Esophagus muscularis mucosa (tissue), 3 donors: ENCODE measurements at regions not wholly inside any gene's neighbourhood (a gene's known extent, or its start where the extent isn't known, plus 50 kb on each side); places are given as distances from the start of the nearest gene placed in this dataset.

Source experiments
- CTCF ChIP-seq, 3 experiments: fragments of 200-600 bp in 2 of 3; fragments of 450-650 bp in 1 of 3; sonication (generic) in 2 of 3; IDR thresholded peaks; one replicate each; pipeline ENCODE4 v1.5.1; 2017 to 2019; ENCODE audit warnings: antibody characterized with exemption in 3 of 3, mild to moderate bottlenecking in 2 of 3, moderate library complexity in 1 of 3
- POLR2A ChIP-seq: fragments of 450-650 bp; IDR thresholded peaks from one replicate; pipeline ENCODE4 v1.6.1; 2017; ENCODE audit warnings: antibody characterized with exemption, moderate library complexity, mild to moderate bottlenecking, low read depth

- TF ChIP-seq POLR2A (no peak), CTCF (IDR thresholded peaks at IDR 0.05) (no peak)
These were observed 236.9 kb upstream of the DDHD1 start for GRCh38 chr14:53390008-53390407.
